GM12878 (cell line): ENCODE measurements at regions not wholly inside any gene's neighbourhood (a gene's known extent, or its start where the extent isn't known, plus 50 kb on each side); places are given as distances from the start of the nearest gene placed in this dataset.

ENCODE experiments used
- ATAC-seq: fragments of 200-7000 bp; cut with Tn5 transposase; 3 replicates; pipeline ENCODE4 v1.9.1; 2020; ENCODE audit warnings: mild to moderate bottlenecking, moderate library complexity
- BruUV-seq: library from RNA; stranded (reverse); fragments of 400-500 nt; replicated peaks from 2 replicates; lab custom pipeline; 2021; lab: Mats Ljungman, UMichigan
- CTCF ChIA-PET: fragments of 300-600 bp; sonication (Branson Sonifier 250); formaldehyde crosslinking; extraction: SDS; loops from one replicate; lab custom pipeline; 2021; ENCODE audit warnings: inconsistent platforms; lab: Yijun Ruan, JAX
- POLR2A ChIA-PET: fragments of 350-600 bp; formaldehyde crosslinking; extraction: SDS; loops from one replicate; lab custom pipeline; 2021; ENCODE audit warnings: inconsistent platforms; lab: Charles Lee
- RAD21 ChIA-PET: fragments of 300-600 bp; sonication (Branson Sonifier 250); formaldehyde crosslinking; loops from one replicate; lab custom pipeline; 2023; ENCODE audit warnings: antibody characterized with exemption; ENCODE audit not compliant: unreplicated experiment; lab: Charles Lee
- SMC1A ChIA-PET: fragments of 300-600 bp; sonication (Branson Sonifier 250); formaldehyde crosslinking; loops from one replicate; lab custom pipeline; 2023; ENCODE audit not compliant: unreplicated experiment, uncharacterized antibody; lab: Charles Lee
- DNase-seq: peaks from one replicate; pipeline ENCODE4 v3.0.0-alpha.2; 2011; ENCODE audit warnings: low read depth, low spot score
- FAIRE-seq: peaks from 3 replicates; lab custom pipeline; 2011; peaks lifted over from hg19 to GRCh38; lab: Jason Lieb, UNC
- H2AFZ ChIP-seq: 2 replicates; pipeline ENCODE4 v1.6.0; 2011; ENCODE audit warnings: low read depth, low read length, control low read depth; ENCODE audit not compliant: control insufficient read depth
- H3K27ac ChIP-seq: 2 replicates; pipeline ENCODE4 v1.5.1; 2011; ENCODE audit warnings: control low read depth; ENCODE audit not compliant: control insufficient read depth, insufficient read depth
- H3K27me3 ChIP-seq, 2 experiments: replicated peaks in 1 of 2; 2 replicates each; pipeline versions ENCODE4 v1.6.0 to v1.6.1; 2011; ENCODE audit warnings: low read length in 1 of 2; ENCODE audit not compliant: control insufficient read depth in 2 of 2, insufficient read depth in 2 of 2
- H3K36me3 ChIP-seq, 2 experiments: 2 replicates each; pipeline ENCODE4 v1.5.1; 2011; ENCODE audit warnings: low read length in 1 of 2; ENCODE audit not compliant: control insufficient read depth in 2 of 2, insufficient read depth in 2 of 2
- H3K4me1 ChIP-seq: 2 replicates; pipeline ENCODE4 v1.6.1; 2011; ENCODE audit warnings: mild to moderate bottlenecking, low read length, moderate library complexity, mixed read lengths; ENCODE audit not compliant: control insufficient read depth, insufficient read depth
- H3K4me2 ChIP-seq: 2 replicates; pipeline ENCODE4 v1.6.0; 2011; ENCODE audit warnings: control low read depth; ENCODE audit not compliant: control insufficient read depth, insufficient read depth
- H3K4me3 ChIP-seq: fragments of 200-600 bp; sonication (generic); 2 replicates; pipeline ENCODE4 v1.5.1; 2016
- H3K79me2 ChIP-seq: 2 replicates; pipeline ENCODE4 v1.6.0; 2011; ENCODE audit warnings: low read length; ENCODE audit not compliant: control insufficient read depth, insufficient read depth
- H3K9ac ChIP-seq: 2 replicates; pipeline ENCODE4 v1.8.0; 2011; ENCODE audit warnings: low read length, control low read depth, mixed read lengths; ENCODE audit not compliant: control insufficient read depth, insufficient read depth
- H3K9me3 ChIP-seq: replicated peaks from 3 replicates; pipeline ENCODE4 v1.5.1; 2011; ENCODE audit warnings: mild to moderate bottlenecking, low read length; ENCODE audit not compliant: control insufficient read depth, insufficient read depth
- H4K20me1 ChIP-seq: 2 replicates; pipeline ENCODE4 v1.6.0; 2011; ENCODE audit not compliant: control insufficient read depth, insufficient read depth
- ASH2L ChIP-seq: fragments of 300-600, 200-600 bp; sonication (generic); IDR thresholded peaks from 2 replicates; pipeline ENCODE4 v1.6.1; 2017; ENCODE audit warnings: low read depth, mild to moderate bottlenecking, borderline replicate concordance
- BHLHE40 ChIP-seq, 2 experiments: fragments of 450-650 bp in 1 of 2; IDR thresholded peaks; 2 replicates each; pipeline ENCODE4 v1.6.1; 2011 to 2017; ENCODE audit warnings: low read depth in 2 of 2, borderline replicate concordance in 1 of 2, improper control_type of control experiment in 1 of 2, low read length in 1 of 2, mild to moderate bottlenecking in 1 of 2
- CBFB ChIP-seq: IDR thresholded peaks from 2 replicates; pipeline ENCODE4 v1.6.1; 2016; ENCODE audit warnings: antibody characterized with exemption, low read depth
- DPF2 ChIP-seq: fragments of 450-650 bp; IDR thresholded peaks from 2 replicates; pipeline ENCODE4 v1.6.1; 2017; ENCODE audit warnings: mild to moderate bottlenecking
- JUND ChIP-seq: IDR thresholded peaks from 2 replicates; pipeline ENCODE4 v1.6.1; 2012; ENCODE audit warnings: low read depth, mild to moderate bottlenecking, low read length, improper control_type of control experiment, moderate library complexity
- MEF2B ChIP-seq: fragments of 450-650 bp; IDR thresholded peaks from 2 replicates; pipeline ENCODE4 v1.6.1; 2018; ENCODE audit warnings: mild to moderate bottlenecking, moderate library complexity; ENCODE audit not compliant: partially characterized antibody, poor library complexity, severe bottlenecking
- NRF1 ChIP-seq: conservative IDR thresholded peaks from 2 replicates; pipeline ENCODE4 v1.6.1; 2011; ENCODE audit warnings: mild to moderate bottlenecking, low read depth, low read length, improper control_type of control experiment
- RBBP5 ChIP-seq: fragments of 200-600 bp; sonication (generic); conservative IDR thresholded peaks from 2 replicates; pipeline ENCODE4 v1.6.1; 2016
- RFX5 ChIP-seq: IDR thresholded peaks from 2 replicates; pipeline ENCODE4 v1.6.1; 2011; ENCODE audit warnings: low read depth, low read length, improper control_type of control experiment
- TAF1 ChIP-seq: IDR thresholded peaks from 2 replicates; pipeline ENCODE4 v1.6.1; 2011; ENCODE audit warnings: mild to moderate bottlenecking, low read depth, low read length, borderline replicate concordance
- WGBS: methylation state at CpG from one replicate; pipeline ENCODE4 v1.1.6; 2016; ENCODE audit warnings: low lambda C conversion rate; ENCODE audit not compliant: insufficient replicate concordance, insufficient coverage; ENCODE audit errors: missing lambda C conversion rate; 5-methylcytosine and 5-hydroxymethylcytosine counted together
- in situ Hi-C: fragments of 300-500 bp; cut with MboI; formaldehyde crosslinking; loops from 9 replicates; pipeline ENCODE4 v1.14.3; 2018; ENCODE audit warnings: mixed read lengths
- intact Hi-C: fragments of 100-400 bp; cut with micrococcal nuclease; formaldehyde crosslinking; loops from one replicate; pipeline ENCODE4 v1.14.2; 2022; ENCODE audit not compliant: unreplicated experiment
- TF ChIP-seq, protein P1 (sequence below): fragments of 450-650 bp; IDR thresholded peaks from 2 replicates; pipeline ENCODE4 v1.6.1; 2017; ENCODE audit warnings: low read depth, mild to moderate bottlenecking, moderate library complexity
- TF ChIP-seq, protein P2 (sequence below): fragments of 450-650 bp; formaldehyde crosslinking; IDR thresholded peaks from 2 replicates; pipeline ENCODE4 v1.4.0; 2020; ENCODE audit warnings: mild to moderate bottlenecking, moderate library complexity
- TF ChIP-seq, protein P3 (sequence below): fragments of 450-650 bp; IDR thresholded peaks from 2 replicates; pipeline ENCODE4 v1.6.1; 2014; ENCODE audit warnings: mild to moderate bottlenecking
- TF ChIP-seq, protein P4 (sequence below): fragments of 450-650 bp; IDR thresholded peaks from 2 replicates; pipeline ENCODE4 v1.6.1; 2018; ENCODE audit warnings: mild to moderate bottlenecking, low read depth, moderate library complexity; ENCODE audit not compliant: partially characterized antibody

DNA sequence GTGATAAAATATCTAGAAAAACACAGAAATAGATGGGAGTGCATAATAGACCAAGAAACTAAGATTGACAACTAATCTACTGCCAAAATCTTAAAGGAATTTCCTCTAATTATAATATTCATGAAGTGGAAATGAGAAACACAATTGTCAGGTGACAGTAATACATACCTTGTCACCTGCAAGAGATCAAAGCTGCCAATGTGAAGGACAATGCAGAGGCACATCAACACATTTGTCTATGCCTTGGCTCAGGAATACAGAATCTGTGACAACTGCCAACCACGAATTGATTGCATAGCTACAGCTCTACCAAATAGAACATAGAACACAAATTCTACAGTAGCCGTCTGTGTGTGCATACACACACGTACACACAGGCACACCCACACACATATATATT, 295.7 kb downstream of the PPARGC1A start (continued):
- TF ChIP-seq RFX5 (no peak), ASH2L (no peak), TAF1 (no peak)

DNA sequence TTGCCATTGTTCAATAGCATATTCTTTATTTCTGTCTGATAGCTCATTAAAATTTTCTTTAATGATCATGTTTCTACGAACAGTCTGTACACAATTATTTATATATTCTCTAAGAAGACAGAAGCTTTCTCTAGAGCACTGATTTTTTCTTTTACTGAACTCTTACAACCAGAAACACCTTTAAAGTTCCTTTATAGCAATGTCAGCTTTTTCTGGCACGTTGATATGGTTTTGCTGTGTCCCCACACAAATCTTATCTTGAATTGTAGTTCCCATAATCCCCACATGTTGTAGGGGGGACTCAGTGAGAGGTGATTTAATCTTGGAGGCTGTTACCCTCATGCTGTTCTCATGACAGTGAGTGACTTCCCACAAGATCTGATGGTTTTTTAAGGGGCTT, 299.4 kb downstream of the PPARGC1A start:
- Histone ChIP-seq H2AFZ (no peak overlapping the region), H3K4me3 (no peak overlapping the region), H4K20me1 (no peaks in the 10 kb centered on the region), H3K9me3 (no peaks in the 10 kb centered on the region; the same call in 2 of the 3 replicates), H3K27me3 (no peaks in the 10 kb centered on the region), H3K36me3 (no peaks in the 10 kb centered on the region), H3K4me1 (no peaks in the 10 kb centered on the region), H3K27ac (no peak overlapping the region), H3K79me2 (no peaks in the 10 kb centered on the region), H3K9ac (no peak overlapping the region), H3K4me2 (no peak overlapping the region)
- ChIA-PET CTCF (interaction anchor here (0.5 kb wide), 1 partner anchor 8 kb away, joined by 4 read pairs; no protein-coding TSS in a partner anchor), POLR2A (no interaction called here), RAD21 (no interaction called here), SMC1A (no interaction called here)
- TF ChIP-seq MEF2B (no peak), RBBP5 (no peak), DPF2 (no peak), JUND (no peak), NRF1 (no peak), CBFB (no peak), BHLHE40 (IDR thresholded peaks at IDR 0.05; ENCODE audit: borderline replicate concordance in 1 of 2, low read depth in 2 of 2, low read length in 1 of 2) (no peak)
- TF ChIP-seq, protein P1, sequence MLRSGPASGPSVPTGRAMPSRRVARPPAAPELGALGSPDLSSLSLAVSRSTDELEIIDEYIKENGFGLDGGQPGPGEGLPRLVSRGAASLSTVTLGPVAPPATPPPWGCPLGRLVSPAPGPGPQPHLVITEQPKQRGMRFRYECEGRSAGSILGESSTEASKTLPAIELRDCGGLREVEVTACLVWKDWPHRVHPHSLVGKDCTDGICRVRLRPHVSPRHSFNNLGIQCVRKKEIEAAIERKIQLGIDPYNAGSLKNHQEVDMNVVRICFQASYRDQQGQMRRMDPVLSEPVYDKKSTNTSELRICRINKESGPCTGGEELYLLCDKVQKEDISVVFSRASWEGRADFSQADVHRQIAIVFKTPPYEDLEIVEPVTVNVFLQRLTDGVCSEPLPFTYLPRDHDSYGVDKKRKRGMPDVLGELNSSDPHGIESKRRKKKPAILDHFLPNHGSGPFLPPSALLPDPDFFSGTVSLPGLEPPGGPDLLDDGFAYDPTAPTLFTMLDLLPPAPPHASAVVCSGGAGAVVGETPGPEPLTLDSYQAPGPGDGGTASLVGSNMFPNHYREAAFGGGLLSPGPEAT: no peak
- TF ChIP-seq, protein P2, sequence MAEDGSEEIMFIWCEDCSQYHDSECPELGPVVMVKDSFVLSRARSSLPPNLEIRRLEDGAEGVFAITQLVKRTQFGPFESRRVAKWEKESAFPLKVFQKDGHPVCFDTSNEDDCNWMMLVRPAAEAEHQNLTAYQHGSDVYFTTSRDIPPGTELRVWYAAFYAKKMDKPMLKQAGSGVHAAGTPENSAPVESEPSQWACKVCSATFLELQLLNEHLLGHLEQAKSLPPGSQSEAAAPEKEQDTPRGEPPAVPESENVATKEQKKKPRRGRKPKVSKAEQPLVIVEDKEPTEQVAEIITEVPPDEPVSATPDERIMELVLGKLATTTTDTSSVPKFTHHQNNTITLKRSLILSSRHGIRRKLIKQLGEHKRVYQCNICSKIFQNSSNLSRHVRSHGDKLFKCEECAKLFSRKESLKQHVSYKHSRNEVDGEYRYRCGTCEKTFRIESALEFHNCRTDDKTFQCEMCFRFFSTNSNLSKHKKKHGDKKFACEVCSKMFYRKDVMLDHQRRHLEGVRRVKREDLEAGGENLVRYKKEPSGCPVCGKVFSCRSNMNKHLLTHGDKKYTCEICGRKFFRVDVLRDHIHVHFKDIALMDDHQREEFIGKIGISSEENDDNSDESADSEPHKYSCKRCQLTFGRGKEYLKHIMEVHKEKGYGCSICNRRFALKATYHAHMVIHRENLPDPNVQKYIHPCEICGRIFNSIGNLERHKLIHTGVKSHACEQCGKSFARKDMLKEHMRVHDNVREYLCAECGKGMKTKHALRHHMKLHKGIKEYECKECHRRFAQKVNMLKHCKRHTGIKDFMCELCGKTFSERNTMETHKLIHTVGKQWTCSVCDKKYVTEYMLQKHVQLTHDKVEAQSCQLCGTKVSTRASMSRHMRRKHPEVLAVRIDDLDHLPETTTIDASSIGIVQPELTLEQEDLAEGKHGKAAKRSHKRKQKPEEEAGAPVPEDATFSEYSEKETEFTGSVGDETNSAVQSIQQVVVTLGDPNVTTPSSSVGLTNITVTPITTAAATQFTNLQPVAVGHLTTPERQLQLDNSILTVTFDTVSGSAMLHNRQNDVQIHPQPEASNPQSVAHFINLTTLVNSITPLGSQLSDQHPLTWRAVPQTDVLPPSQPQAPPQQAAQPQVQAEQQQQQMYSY (CRISPR knock-in tag): no peak
- TF ChIP-seq, protein P3, sequence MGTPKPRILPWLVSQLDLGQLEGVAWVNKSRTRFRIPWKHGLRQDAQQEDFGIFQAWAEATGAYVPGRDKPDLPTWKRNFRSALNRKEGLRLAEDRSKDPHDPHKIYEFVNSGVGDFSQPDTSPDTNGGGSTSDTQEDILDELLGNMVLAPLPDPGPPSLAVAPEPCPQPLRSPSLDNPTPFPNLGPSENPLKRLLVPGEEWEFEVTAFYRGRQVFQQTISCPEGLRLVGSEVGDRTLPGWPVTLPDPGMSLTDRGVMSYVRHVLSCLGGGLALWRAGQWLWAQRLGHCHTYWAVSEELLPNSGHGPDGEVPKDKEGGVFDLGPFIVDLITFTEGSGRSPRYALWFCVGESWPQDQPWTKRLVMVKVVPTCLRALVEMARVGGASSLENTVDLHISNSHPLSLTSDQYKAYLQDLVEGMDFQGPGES: no peak
- TF ChIP-seq, protein P4, sequence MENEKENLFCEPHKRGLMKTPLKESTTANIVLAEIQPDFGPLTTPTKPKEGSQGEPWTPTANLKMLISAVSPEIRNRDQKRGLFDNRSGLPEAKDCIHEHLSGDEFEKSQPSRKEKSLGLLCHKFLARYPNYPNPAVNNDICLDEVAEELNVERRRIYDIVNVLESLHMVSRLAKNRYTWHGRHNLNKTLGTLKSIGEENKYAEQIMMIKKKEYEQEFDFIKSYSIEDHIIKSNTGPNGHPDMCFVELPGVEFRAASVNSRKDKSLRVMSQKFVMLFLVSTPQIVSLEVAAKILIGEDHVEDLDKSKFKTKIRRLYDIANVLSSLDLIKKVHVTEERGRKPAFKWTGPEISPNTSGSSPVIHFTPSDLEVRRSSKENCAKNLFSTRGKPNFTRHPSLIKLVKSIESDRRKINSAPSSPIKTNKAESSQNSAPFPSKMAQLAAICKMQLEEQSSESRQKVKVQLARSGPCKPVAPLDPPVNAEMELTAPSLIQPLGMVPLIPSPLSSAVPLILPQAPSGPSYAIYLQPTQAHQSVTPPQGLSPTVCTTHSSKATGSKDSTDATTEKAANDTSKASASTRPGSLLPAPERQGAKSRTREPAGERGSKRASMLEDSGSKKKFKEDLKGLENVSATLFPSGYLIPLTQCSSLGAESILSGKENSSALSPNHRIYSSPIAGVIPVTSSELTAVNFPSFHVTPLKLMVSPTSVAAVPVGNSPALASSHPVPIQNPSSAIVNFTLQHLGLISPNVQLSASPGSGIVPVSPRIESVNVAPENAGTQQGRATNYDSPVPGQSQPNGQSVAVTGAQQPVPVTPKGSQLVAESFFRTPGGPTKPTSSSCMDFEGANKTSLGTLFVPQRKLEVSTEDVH: no peak
- ATAC-seq (no peak), FAIRE-seq (no peak), DNase-seq (no peak)
- WGBS: 0% methylated on average over 2 of the region's 2 CpGs
- intact Hi-C loops: no loop called here
- in situ Hi-C loops: no loop called here
- BruUV-seq: no TSS peak
